Liver (tissue), 8 donors: ENCODE measurements at regions not wholly inside any gene's neighbourhood (a gene's known extent, or its start where the extent isn't known, plus 50 kb on each side); places are given as distances from the start of the nearest gene placed in this dataset.

Experiments used
- DNase-seq: peaks from one replicate; pipeline ENCODE4 v3.0.0-alpha.2; 2017; ENCODE audit warnings: low spot score
- H3K27ac ChIP-seq, 2 donors: one replicate each; pipeline ENCODE4 v1.7.0; 2013; ENCODE audit warnings: inconsistent platforms in 2 of 2, low read length in 2 of 2, control low read depth in 1 of 2, low read depth in 1 of 2, mild to moderate bottlenecking in 1 of 2
- H3K27me3 ChIP-seq, 4 donors: one replicate each; pipeline versions ENCODE4 v1.6.1 to v1.7.0; 2013; ENCODE audit warnings: low read length in 3 of 4, inconsistent platforms in 1 of 4, mild to moderate bottlenecking in 1 of 4, moderate library complexity in 1 of 4; ENCODE audit not compliant: control insufficient read depth in 4 of 4, insufficient read depth in 4 of 4
- H3K36me3 ChIP-seq, 4 donors: one replicate each; pipeline versions ENCODE4 v1.6.1 to v1.7.0; 2013; ENCODE audit warnings: low read length in 3 of 4, mild to moderate bottlenecking in 3 of 4, low read depth in 1 of 4, moderate library complexity in 1 of 4; ENCODE audit not compliant: control insufficient read depth in 4 of 4, insufficient read depth in 3 of 4
- H3K4me1 ChIP-seq, 4 donors: one replicate each; pipeline versions ENCODE4 v1.6.1 to v1.7.0; 2013; ENCODE audit warnings: low read length in 3 of 4, mild to moderate bottlenecking in 3 of 4, moderate library complexity in 1 of 4; ENCODE audit not compliant: control insufficient read depth in 4 of 4, insufficient read depth in 4 of 4
- H3K4me3 ChIP-seq, 3 donors: one replicate each; pipeline versions ENCODE4 v1.6.1 to v1.7.0; 2013; ENCODE audit warnings: low read length in 3 of 3, control low read depth in 1 of 3, low read depth in 1 of 3, mild to moderate bottlenecking in 1 of 3
- H3K9ac ChIP-seq, 2 donors: one replicate each; pipeline ENCODE4 v1.7.0; 2013; ENCODE audit warnings: low read length in 2 of 2, mild to moderate bottlenecking in 2 of 2, moderate library complexity in 2 of 2, control low read depth in 1 of 2, low read depth in 1 of 2
- H3K9me3 ChIP-seq, 4 donors: one replicate each; pipeline versions ENCODE4 v1.6.1 to v1.7.0; 2013; ENCODE audit warnings: low read length in 3 of 4; ENCODE audit not compliant: control insufficient read depth in 4 of 4
- FOXA1 ChIP-seq: IDR thresholded peaks from 2 replicates; pipeline ENCODE4 v1.6.1; 2016; ENCODE audit warnings: antibody characterized with exemption
- FOXA2 ChIP-seq: IDR thresholded peaks from 2 replicates; pipeline ENCODE4 v1.6.1; 2016; ENCODE audit warnings: antibody characterized with exemption
- GABPA ChIP-seq, 2 donors: IDR thresholded peaks in 1 of 2; conservative IDR thresholded peaks in 1 of 2; 2 replicates each; pipeline ENCODE4 v1.6.1; 2016; ENCODE audit warnings: antibody characterized with exemption in 2 of 2, mild to moderate bottlenecking in 1 of 2, moderate library complexity in 1 of 2
- HNF4A ChIP-seq, 2 donors: conservative IDR thresholded peaks; 2 replicates each; pipeline ENCODE4 v1.6.1; 2016; ENCODE audit warnings: antibody characterized with exemption in 2 of 2, mild to moderate bottlenecking in 2 of 2
- JUND ChIP-seq, 2 donors: IDR thresholded peaks; 2 replicates each; pipeline ENCODE4 v1.6.1; 2016; ENCODE audit warnings: antibody characterized with exemption in 2 of 2
- NR2F2 ChIP-seq: IDR thresholded peaks from 2 replicates; pipeline ENCODE4 v1.6.1; 2016; ENCODE audit warnings: antibody characterized with exemption
- RAD21 ChIP-seq, 2 donors: IDR thresholded peaks; 2 replicates each; pipeline ENCODE4 v1.6.1; 2016; ENCODE audit warnings: antibody characterized with exemption in 2 of 2, mild to moderate bottlenecking in 2 of 2
- RXRA ChIP-seq, 2 donors: IDR thresholded peaks; 2 replicates each; pipeline ENCODE4 v1.6.1; 2017 to 2018; ENCODE audit warnings: antibody characterized with exemption in 2 of 2, mild to moderate bottlenecking in 1 of 2
- SP1 ChIP-seq: IDR thresholded peaks from 2 replicates; pipeline ENCODE4 v1.6.1; 2018; ENCODE audit warnings: antibody characterized with exemption, mild to moderate bottlenecking
- YY1 ChIP-seq: IDR thresholded peaks from 2 replicates; pipeline ENCODE4 v1.6.1; 2016; ENCODE audit warnings: antibody characterized with exemption, mild to moderate bottlenecking
- WGBS: extraction: QIAGEN DNeasy Blood & Tissue Kit; methylation state at CpG from one replicate; pipeline ENCODE4 v1.1.7; 2013; 5-methylcytosine and 5-hydroxymethylcytosine counted together
- TF ChIP-seq, protein P1 (sequence below): IDR thresholded peaks from 2 replicates; pipeline ENCODE4 v1.6.1; 2016; ENCODE audit warnings: antibody characterized with exemption
- TF ChIP-seq, protein P2 (sequence below): IDR thresholded peaks from 2 replicates; pipeline ENCODE4 v1.6.1; 2016; ENCODE audit warnings: antibody characterized with exemption, mild to moderate bottlenecking
- TF ChIP-seq, protein P3 (sequence below): IDR thresholded peaks from 2 replicates; pipeline ENCODE4 v1.6.1; 2016; ENCODE audit warnings: antibody characterized with exemption
- TF ChIP-seq, protein P4 (sequence below): fragments of 150-350 bp; IDR thresholded peaks from 2 replicates; pipeline ENCODE4 v1.5.1; 2017; ENCODE audit warnings: improper control_type of control experiment, low read depth, low read length; ENCODE audit not compliant: missing input control
- TF ChIP-seq, protein P5 (sequence below): IDR thresholded peaks from 2 replicates; pipeline ENCODE4 v1.6.1; 2016; ENCODE audit warnings: antibody characterized with exemption
- donor health status: healthy.
- donor health status: healthy.
- donor health status: healthy.
- donor health status: healthy.
- donor health status: healthy.

DNA sequence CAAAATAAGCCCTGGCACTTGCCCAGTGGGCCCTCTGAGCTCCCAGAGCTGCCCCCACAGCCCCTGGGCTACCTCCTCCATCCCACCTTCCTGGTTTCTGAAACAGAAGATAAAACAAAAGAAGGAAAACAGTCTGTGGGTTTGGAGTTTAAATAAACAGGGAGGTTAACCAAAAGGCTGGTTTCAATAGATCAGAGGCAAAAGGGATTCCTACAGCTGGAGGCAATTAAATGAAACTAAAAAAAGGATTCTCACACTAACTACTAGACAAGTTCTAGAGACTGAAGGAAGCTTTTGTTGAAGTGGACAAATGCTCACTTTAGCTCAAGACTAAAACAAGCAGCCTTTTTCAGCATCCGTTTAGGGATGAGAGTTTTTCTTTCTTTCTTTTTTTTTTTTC is 569.8 kb downstream of the FGF9 start:
- H3K27ac ChIP-seq: no peak overlapping the region
- H3K9ac ChIP-seq: no peak overlapping the region
- H3K9me3 ChIP-seq: peaks cover 0 to 3% (median 0%) of the 10 kb centered on the region in 4 donors
- peaks cover 0 to 12% (median 0%) of the 10 kb centered on the region in 4 donors for H3K27me3 ChIP-seq
- no peaks in the 10 kb centered on the region for H3K4me1 ChIP-seq
- H3K4me3 ChIP-seq: no peak overlapping the region
- WGBS: 68% methylated on average over 1 of the region's 1 CpG
- DNase-seq: no peak
- no peaks in the 10 kb centered on the region for H3K36me3 ChIP-seq
- TF ChIP-seq FOXA2 (no peak), JUND (IDR thresholded peaks at IDR 0.05) (no peak), YY1 (no peak), NR2F2 (no peak), RAD21 (IDR thresholded peaks at IDR 0.05) (no peak), GABPA (IDR thresholded peaks at IDR 0.05 in 1 of 2, conservative IDR thresholded peaks at IDR 0.05 in 1 of 2) (no peak), SP1 (no peak), HNF4A (conservative IDR thresholded peaks at IDR 0.05) (no peak)
- TF ChIP-seq, protein P1, sequence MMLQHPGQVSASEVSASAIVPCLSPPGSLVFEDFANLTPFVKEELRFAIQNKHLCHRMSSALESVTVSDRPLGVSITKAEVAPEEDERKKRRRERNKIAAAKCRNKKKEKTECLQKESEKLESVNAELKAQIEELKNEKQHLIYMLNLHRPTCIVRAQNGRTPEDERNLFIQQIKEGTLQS: no peak
- TF ChIP-seq, protein P2, sequence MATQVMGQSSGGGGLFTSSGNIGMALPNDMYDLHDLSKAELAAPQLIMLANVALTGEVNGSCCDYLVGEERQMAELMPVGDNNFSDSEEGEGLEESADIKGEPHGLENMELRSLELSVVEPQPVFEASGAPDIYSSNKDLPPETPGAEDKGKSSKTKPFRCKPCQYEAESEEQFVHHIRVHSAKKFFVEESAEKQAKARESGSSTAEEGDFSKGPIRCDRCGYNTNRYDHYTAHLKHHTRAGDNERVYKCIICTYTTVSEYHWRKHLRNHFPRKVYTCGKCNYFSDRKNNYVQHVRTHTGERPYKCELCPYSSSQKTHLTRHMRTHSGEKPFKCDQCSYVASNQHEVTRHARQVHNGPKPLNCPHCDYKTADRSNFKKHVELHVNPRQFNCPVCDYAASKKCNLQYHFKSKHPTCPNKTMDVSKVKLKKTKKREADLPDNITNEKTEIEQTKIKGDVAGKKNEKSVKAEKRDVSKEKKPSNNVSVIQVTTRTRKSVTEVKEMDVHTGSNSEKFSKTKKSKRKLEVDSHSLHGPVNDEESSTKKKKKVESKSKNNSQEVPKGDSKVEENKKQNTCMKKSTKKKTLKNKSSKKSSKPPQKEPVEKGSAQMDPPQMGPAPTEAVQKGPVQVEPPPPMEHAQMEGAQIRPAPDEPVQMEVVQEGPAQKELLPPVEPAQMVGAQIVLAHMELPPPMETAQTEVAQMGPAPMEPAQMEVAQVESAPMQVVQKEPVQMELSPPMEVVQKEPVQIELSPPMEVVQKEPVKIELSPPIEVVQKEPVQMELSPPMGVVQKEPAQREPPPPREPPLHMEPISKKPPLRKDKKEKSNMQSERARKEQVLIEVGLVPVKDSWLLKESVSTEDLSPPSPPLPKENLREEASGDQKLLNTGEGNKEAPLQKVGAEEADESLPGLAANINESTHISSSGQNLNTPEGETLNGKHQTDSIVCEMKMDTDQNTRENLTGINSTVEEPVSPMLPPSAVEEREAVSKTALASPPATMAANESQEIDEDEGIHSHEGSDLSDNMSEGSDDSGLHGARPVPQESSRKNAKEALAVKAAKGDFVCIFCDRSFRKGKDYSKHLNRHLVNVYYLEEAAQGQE: no peak
- TF ChIP-seq, protein P3, sequence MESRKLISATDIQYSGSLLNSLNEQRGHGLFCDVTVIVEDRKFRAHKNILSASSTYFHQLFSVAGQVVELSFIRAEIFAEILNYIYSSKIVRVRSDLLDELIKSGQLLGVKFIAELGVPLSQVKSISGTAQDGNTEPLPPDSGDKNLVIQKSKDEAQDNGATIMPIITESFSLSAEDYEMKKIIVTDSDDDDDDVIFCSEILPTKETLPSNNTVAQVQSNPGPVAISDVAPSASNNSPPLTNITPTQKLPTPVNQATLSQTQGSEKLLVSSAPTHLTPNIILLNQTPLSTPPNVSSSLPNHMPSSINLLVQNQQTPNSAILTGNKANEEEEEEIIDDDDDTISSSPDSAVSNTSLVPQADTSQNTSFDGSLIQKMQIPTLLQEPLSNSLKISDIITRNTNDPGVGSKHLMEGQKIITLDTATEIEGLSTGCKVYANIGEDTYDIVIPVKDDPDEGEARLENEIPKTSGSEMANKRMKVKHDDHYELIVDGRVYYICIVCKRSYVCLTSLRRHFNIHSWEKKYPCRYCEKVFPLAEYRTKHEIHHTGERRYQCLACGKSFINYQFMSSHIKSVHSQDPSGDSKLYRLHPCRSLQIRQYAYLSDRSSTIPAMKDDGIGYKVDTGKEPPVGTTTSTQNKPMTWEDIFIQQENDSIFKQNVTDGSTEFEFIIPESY: no peak

DNA sequence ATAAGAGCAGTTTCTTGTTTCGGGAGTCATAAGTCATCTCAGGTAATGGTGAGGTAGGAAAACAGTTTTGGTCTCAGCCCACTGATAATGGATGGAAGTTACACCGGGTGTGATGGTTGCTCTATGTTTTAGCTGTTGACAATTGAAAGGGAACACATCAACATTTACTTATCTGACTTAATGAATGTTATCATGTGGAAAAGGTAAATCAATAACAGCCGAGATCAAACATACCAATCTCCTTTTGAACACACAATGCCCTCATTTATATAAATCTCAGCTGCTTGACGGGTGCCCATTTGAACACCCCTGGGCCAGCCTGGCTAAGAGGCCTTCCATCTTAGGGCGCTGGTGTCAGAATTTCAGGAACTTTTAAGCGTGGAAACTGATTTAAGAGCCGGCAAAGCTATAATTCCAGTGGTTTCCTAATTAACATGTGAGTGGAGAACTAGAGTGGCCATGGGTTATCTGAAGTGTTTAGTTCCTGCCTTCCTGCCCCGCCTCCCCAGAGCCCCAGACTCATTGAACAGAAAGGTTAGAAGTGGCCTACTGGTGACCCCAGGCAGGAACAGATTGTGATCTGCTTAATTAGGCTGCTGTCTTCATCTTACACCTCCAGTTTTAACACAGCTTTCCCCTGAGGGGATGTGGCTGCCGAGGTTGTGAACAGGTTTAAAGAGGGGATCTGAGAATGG is 572.7 kb downstream of the FGF9 start:
- peaks cover 0 to 9% (median 0%) of the 10 kb centered on the region in 4 donors for H3K27me3 ChIP-seq
- DNase-seq: no peak
- peaks cover 0 to 3% (median 0%) of the 10 kb centered on the region in 4 donors for H3K9me3 ChIP-seq
- H3K4me3 ChIP-seq: no peak overlapping the region
- no peak overlapping the region for H3K27ac ChIP-seq
- H3K36me3 ChIP-seq: no peaks in the 10 kb centered on the region
- TF ChIP-seq RAD21 (IDR thresholded peaks at IDR 0.05): no peak
- TF ChIP-seq SP1: no peak
- no peak overlapping the region for H3K9ac ChIP-seq
- H3K4me1 ChIP-seq: no peaks in the 10 kb centered on the region
- WGBS: 51% methylated on average over 9 of the region's 9 CpGs

DNA sequence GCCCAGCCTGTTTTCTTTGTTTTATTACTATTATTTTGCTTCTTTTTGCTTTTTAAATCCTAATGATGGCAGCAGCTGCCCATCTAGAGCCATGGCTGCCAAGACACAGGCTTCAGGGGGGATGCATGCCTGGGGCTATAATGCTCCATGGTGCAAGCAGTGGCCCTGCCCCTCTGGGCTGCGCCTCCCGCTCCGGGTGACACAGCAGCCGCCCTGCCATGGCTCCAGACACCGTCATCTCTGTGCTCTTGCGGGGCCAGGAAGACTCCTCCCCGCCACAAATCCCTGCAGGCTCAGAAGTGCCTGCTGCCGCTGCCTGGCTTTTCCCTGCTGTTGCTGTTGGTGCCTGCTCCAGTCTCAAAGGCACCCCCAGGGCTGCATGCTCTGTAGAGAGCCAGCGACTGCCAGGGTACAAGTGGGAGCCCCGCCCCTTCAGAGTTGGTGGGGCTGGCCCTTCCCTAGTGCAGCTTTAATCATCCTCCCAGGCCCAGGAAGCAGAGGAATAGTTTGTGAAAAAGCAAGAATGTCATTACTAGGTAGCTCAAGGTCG is 581.5 kb downstream of the FGF9 start:
- no peak overlapping the region for H3K4me3 ChIP-seq
- no peaks in the 10 kb centered on the region for H3K4me1 ChIP-seq
- no peak for DNase-seq
- H3K9me3 ChIP-seq: no peaks in the 10 kb centered on the region
- H3K9ac ChIP-seq: no peak overlapping the region
- WGBS: 91% methylated on average over 11 of the region's 11 CpGs
- peaks cover 0 to 7% (median 0%) of the 10 kb centered on the region in 4 donors for H3K27me3 ChIP-seq
- no peaks in the 10 kb centered on the region for H3K36me3 ChIP-seq
- H3K27ac ChIP-seq: no peak overlapping the region
- TF ChIP-seq, protein P3: no peak
- TF ChIP-seq, protein P4, sequence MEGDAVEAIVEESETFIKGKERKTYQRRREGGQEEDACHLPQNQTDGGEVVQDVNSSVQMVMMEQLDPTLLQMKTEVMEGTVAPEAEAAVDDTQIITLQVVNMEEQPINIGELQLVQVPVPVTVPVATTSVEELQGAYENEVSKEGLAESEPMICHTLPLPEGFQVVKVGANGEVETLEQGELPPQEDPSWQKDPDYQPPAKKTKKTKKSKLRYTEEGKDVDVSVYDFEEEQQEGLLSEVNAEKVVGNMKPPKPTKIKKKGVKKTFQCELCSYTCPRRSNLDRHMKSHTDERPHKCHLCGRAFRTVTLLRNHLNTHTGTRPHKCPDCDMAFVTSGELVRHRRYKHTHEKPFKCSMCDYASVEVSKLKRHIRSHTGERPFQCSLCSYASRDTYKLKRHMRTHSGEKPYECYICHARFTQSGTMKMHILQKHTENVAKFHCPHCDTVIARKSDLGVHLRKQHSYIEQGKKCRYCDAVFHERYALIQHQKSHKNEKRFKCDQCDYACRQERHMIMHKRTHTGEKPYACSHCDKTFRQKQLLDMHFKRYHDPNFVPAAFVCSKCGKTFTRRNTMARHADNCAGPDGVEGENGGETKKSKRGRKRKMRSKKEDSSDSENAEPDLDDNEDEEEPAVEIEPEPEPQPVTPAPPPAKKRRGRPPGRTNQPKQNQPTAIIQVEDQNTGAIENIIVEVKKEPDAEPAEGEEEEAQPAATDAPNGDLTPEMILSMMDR: no peak
- no peak for TF ChIP-seq HNF4A (conservative IDR thresholded peaks at IDR 0.05)
- TF ChIP-seq FOXA1: no peak
- no peak for TF ChIP-seq RXRA (IDR thresholded peaks at IDR 0.05)
- TF ChIP-seq, protein P5, sequence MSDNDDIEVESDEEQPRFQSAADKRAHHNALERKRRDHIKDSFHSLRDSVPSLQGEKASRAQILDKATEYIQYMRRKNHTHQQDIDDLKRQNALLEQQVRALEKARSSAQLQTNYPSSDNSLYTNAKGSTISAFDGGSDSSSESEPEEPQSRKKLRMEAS: no peak
- TF ChIP-seq RAD21 (IDR thresholded peaks at IDR 0.05): no peak
- no peak for TF ChIP-seq GABPA (IDR thresholded peaks at IDR 0.05 in 1 of 2, conservative IDR thresholded peaks at IDR 0.05 in 1 of 2)
- no peak for TF ChIP-seq JUND (IDR thresholded peaks at IDR 0.05)
- no peak for TF ChIP-seq NR2F2
